ENCODE measurements at regions not wholly inside any gene's neighbourhood (a gene's known extent, or its start where the extent isn't known, plus 50 kb on each side); places are given as distances from the start of the nearest gene placed in this dataset.

DNA sequence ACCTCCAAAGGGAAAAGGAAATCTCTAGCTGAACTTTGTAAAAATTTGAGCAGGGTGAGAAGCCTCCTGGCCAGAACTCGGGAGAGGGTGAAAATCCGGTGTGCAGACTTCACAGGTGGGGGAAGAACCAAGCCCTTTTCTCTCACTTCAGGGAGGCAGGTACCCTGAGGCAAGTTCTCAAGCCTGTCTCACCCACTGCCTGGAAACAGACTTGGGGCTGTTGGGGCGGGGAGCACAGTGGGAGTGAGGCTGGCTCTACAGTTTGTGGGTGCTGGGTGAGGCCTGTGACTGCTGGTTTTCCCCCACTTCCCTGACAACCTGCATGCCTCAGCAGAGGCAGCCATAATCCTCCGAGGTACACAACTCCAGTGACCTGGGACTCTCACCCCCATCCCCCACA, 187.1 kb downstream of the KIF4B start:
- Histone ChIP-seq H3K9me3 (replicated peaks; ENCODE audit: insufficient read depth, low read length) (no peaks in the 10 kb centered on the region), H3K4me2 (ENCODE audit: low read depth, low read length) (no peak overlapping the region), H3K36me3 (replicated peaks; ENCODE audit: insufficient read depth, low read length) (no peaks in the 10 kb centered on the region), H3K4me3 (ENCODE audit: low read length) (no peak overlapping the region), H3K27me3 (replicated peaks; ENCODE audit: insufficient read depth, low read length) (no peaks in the 10 kb centered on the region), H3K79me2 (ENCODE audit: low read length) (no peaks in the 10 kb centered on the region), H3K9ac (ENCODE audit: low read length) (no peak overlapping the region), H4K20me1 (ENCODE audit: insufficient read depth, low read length) (no peaks in the 10 kb centered on the region), H3K4me1 (ENCODE audit: low read length) (no peaks in the 10 kb centered on the region), H3K27ac (ENCODE audit: low read length) (no peak overlapping the region), H3F3A (ENCODE audit: insufficient read depth, low read length) (no peaks in the 10 kb centered on the region), H2AFZ (ENCODE audit: low read length) (no peak overlapping the region), H3K9me2 (replicated peaks; ENCODE audit: insufficient read depth, low read length) (no peaks in the 10 kb centered on the region)
- TF ChIP-seq, protein P1, sequence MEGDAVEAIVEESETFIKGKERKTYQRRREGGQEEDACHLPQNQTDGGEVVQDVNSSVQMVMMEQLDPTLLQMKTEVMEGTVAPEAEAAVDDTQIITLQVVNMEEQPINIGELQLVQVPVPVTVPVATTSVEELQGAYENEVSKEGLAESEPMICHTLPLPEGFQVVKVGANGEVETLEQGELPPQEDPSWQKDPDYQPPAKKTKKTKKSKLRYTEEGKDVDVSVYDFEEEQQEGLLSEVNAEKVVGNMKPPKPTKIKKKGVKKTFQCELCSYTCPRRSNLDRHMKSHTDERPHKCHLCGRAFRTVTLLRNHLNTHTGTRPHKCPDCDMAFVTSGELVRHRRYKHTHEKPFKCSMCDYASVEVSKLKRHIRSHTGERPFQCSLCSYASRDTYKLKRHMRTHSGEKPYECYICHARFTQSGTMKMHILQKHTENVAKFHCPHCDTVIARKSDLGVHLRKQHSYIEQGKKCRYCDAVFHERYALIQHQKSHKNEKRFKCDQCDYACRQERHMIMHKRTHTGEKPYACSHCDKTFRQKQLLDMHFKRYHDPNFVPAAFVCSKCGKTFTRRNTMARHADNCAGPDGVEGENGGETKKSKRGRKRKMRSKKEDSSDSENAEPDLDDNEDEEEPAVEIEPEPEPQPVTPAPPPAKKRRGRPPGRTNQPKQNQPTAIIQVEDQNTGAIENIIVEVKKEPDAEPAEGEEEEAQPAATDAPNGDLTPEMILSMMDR (IDR thresholded peaks at IDR 0.05; ENCODE audit: low read length): no peak
- TF ChIP-seq EZH2phosphoT487 (IDR thresholded peaks at IDR 0.05; ENCODE audit: low read length): no peak
- no peak for TF ChIP-seq EZH2 (optimal IDR thresholded peaks at IDR 0.05; ENCODE audit: low read depth, low read length)
- no peak for DNase-seq

DNA sequence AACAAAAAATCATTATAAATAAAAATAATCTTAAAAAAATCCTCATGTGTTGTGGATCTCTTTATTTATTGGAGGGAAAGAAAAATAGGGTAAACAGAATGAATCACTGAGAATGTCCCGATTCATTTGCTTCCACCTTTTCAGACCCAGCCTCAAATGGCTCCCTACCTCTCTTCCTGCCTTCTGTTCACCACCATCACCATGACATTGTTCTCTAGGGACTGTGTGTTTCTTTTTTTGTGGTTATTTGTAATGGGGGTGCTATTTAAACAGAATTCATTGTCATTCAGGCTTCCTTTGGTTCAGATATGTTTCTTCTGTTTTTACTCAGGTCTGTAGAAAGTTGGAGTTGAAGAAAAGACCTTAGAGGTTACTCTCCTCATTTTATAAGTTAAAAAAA, 198.2 kb downstream of the KIF4B start:
- no peaks in the 10 kb centered on the region for H3K27me3 ChIP-seq (replicated peaks; ENCODE audit: insufficient read depth, low read length)
- H2AFZ ChIP-seq (ENCODE audit: low read length): no peak overlapping the region
- no peaks in the 10 kb centered on the region for H4K20me1 ChIP-seq (ENCODE audit: insufficient read depth, low read length)
- no peaks in the 10 kb centered on the region for H3K9me3 ChIP-seq (replicated peaks; ENCODE audit: insufficient read depth, low read length)
- no peak overlapping the region for H3K27ac ChIP-seq (ENCODE audit: low read length)
- H3K4me1 ChIP-seq (ENCODE audit: low read length): no peaks in the 10 kb centered on the region
- no peak overlapping the region for H3K4me3 ChIP-seq (ENCODE audit: low read length)
- TF ChIP-seq, protein P1 (IDR thresholded peaks at IDR 0.05; ENCODE audit: low read length): no peak
- TF ChIP-seq EZH2phosphoT487 (IDR thresholded peaks at IDR 0.05; ENCODE audit: low read length) (no peak), EZH2 (optimal IDR thresholded peaks at IDR 0.05; ENCODE audit: low read depth, low read length) (no peak)
- no peaks in the 10 kb centered on the region for H3K79me2 ChIP-seq (ENCODE audit: low read length)
- H3K4me2 ChIP-seq (ENCODE audit: low read depth, low read length): no peak overlapping the region
- H3K9ac ChIP-seq (ENCODE audit: low read length): no peak overlapping the region
- H3K9me2 ChIP-seq (replicated peaks; ENCODE audit: insufficient read depth, low read length): no peaks in the 10 kb centered on the region
- H3F3A ChIP-seq (ENCODE audit: insufficient read depth, low read length): no peaks in the 10 kb centered on the region
- DNase-seq: no peak
- no peaks in the 10 kb centered on the region for H3K36me3 ChIP-seq (replicated peaks; ENCODE audit: insufficient read depth, low read length)

DNA sequence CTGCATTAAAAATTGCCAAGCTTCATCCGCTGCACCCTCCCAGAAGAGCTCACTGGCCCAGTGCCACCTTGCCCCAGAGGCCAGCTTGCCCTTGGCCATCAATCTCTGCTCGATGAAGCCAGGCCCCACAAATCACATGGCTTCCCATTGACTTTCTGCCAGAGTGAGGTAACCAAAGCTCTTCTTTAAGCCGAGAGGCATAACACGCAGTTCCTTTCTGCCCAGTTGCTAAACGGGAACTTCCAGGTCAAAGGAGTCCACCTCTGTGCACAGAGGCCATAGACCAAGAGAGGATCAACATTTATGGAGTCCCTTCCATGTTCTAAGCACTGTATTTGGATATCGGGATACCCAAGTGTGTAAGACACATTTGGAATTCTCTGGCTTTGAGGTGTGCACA, 208.8 kb downstream of the KIF4B start:
- Histone ChIP-seq H3K9me2 (replicated peaks; ENCODE audit: insufficient read depth, low read length) (no peaks in the 10 kb centered on the region), H3F3A (ENCODE audit: insufficient read depth, low read length) (no peaks in the 10 kb centered on the region), H3K4me3 (ENCODE audit: low read length) (no peak overlapping the region), H3K27ac (ENCODE audit: low read length) (no peak overlapping the region), H2AFZ (ENCODE audit: low read length) (no peak overlapping the region), H4K20me1 (ENCODE audit: insufficient read depth, low read length) (no peaks in the 10 kb centered on the region), H3K79me2 (ENCODE audit: low read length) (no peaks in the 10 kb centered on the region), H3K4me2 (ENCODE audit: low read depth, low read length) (no peak overlapping the region), H3K27me3 (replicated peaks; ENCODE audit: insufficient read depth, low read length) (no peaks in the 10 kb centered on the region), H3K9ac (ENCODE audit: low read length) (no peak overlapping the region), H3K36me3 (replicated peaks; ENCODE audit: insufficient read depth, low read length) (no peaks in the 10 kb centered on the region), H3K4me1 (ENCODE audit: low read length) (no peaks in the 10 kb centered on the region), H3K9me3 (replicated peaks; ENCODE audit: insufficient read depth, low read length) (no peaks in the 10 kb centered on the region)
- TF ChIP-seq, protein P1 (IDR thresholded peaks at IDR 0.05; ENCODE audit: low read length): no peak
- no peak for TF ChIP-seq EZH2phosphoT487 (IDR thresholded peaks at IDR 0.05; ENCODE audit: low read length)
- TF ChIP-seq EZH2 (optimal IDR thresholded peaks at IDR 0.05; ENCODE audit: low read depth, low read length): no peak
- DNase-seq: no peak

All from MM.1S (cell line).